Panc1 (cell line): ENCODE measurements at regions not wholly inside any gene's neighbourhood (a gene's known extent, or its start where the extent isn't known, plus 50 kb on each side); places are given as distances from the start of the nearest gene placed in this dataset.

Source experiments
- CTCF ChIP-seq: fragments of 450-650 bp; IDR thresholded peaks from 2 replicates; pipeline ENCODE4 v1.5.1; 2017; ENCODE audit warnings: mild to moderate bottlenecking
- TCF7L2 ChIP-seq: IDR thresholded peaks from 2 replicates; pipeline ENCODE4 v1.6.1; 2011; ENCODE audit warnings: mild to moderate bottlenecking, low read depth, low read length, inconsistent platforms

- TF ChIP-seq CTCF, result no peak
- no peak for TF ChIP-seq TCF7L2
These were observed 886.8 kb downstream of the KCNT2 start for GRCh38 chr1:195721210-195721971.
